ENCODE measurements at regions not wholly inside any gene's neighbourhood (a gene's known extent, or its start where the extent isn't known, plus 50 kb on each side); places are given as distances from the start of the nearest gene placed in this dataset.
"Not testable (repeated sequence)": the region's sequence is repeated elsewhere in the genome, so short reads cannot be mapped to it uniquely, and the experiment has no call there.

- DNase-seq (ENCODE audit: low spot score), result no peak
These were observed 268.4 kb downstream of the IGSF11 start for GRCh38 chr3:118766306-118766669.

- DNase-seq (ENCODE audit: low spot score), result no peak
These were observed 262.6 kb downstream of the IGSF11 start for GRCh38 chr3:118772036-118772435.

- DNase-seq (ENCODE audit: low spot score), result no peak
These were observed 262.1 kb downstream of the IGSF11 start for GRCh38 chr3:118772547-118773011.

GRCh38 chr3:118775021-118775420 lies 259.6 kb downstream of the IGSF11 start:
- no peak for DNase-seq (ENCODE audit: low spot score)

GRCh38 chr3:118778201-118778600 lies 256.4 kb downstream of the IGSF11 start:
- no peak for DNase-seq (ENCODE audit: low spot score)

- DNase-seq (ENCODE audit: low spot score), result no peak
These were observed 253.4 kb downstream of the IGSF11 start for GRCh38 chr3:118781232-118781631.

GRCh38 chr3:118781839-118782238 lies 252.8 kb downstream of the IGSF11 start:
- no peak for DNase-seq (ENCODE audit: low spot score)

- DNase-seq (ENCODE audit: low spot score), result no peak
These were observed 251.9 kb downstream of the IGSF11 start for GRCh38 chr3:118782755-118783202.

GRCh38 chr3:118785415-118785814 lies 249.2 kb downstream of the IGSF11 start:
- no peak for DNase-seq (ENCODE audit: low spot score)

- no peak for DNase-seq (ENCODE audit: low spot score)
These were observed 243.4 kb downstream of the IGSF11 start for GRCh38 chr3:118791246-118791645.

- DNase-seq (ENCODE audit: low spot score), result no peak
These were observed 242.5 kb downstream of the IGSF11 start for GRCh38 chr3:118792191-118792590.

GRCh38 chr3:118793176-118793575 lies 241.5 kb downstream of the IGSF11 start:
- no peak for DNase-seq (ENCODE audit: low spot score)

- no peak for DNase-seq (ENCODE audit: low spot score)
These were observed 235.3 kb downstream of the IGSF11 start for GRCh38 chr3:118799303-118799702.

- no peak for DNase-seq (ENCODE audit: low spot score)
These were observed 232.7 kb downstream of the IGSF11 start for GRCh38 chr3:118801899-118802298.

GRCh38 chr3:118802325-118803095 lies 232.1 kb downstream of the IGSF11 start:
- DNase-seq (ENCODE audit: low spot score), result no peak

- no peak for DNase-seq (ENCODE audit: low spot score)
These were observed 231.6 kb downstream of the IGSF11 start for GRCh38 chr3:118803096-118803476.

GRCh38 chr3:118805007-118805406 lies 229.6 kb downstream of the IGSF11 start:
- no peak for DNase-seq (ENCODE audit: low spot score)

GRCh38 chr3:118806423-118806822 lies 228.2 kb downstream of the IGSF11 start:
- DNase-seq (ENCODE audit: low spot score), result no peak

GRCh38 chr3:118807349-118807748 lies 227.3 kb downstream of the IGSF11 start:
- not testable (repeated sequence) for DNase-seq (ENCODE audit: low spot score)

- DNase-seq (ENCODE audit: low spot score), result no peak
These were observed 225.9 kb downstream of the IGSF11 start for GRCh38 chr3:118808723-118809122.

GRCh38 chr3:118809696-118810498 lies 224.7 kb downstream of the IGSF11 start:
- no peak for DNase-seq (ENCODE audit: low spot score)

- no peak for DNase-seq (ENCODE audit: low spot score)
These were observed 224.1 kb downstream of the IGSF11 start for GRCh38 chr3:118810499-118811035.

GRCh38 chr3:118811236-118811732 lies 223.4 kb downstream of the IGSF11 start:
- DNase-seq (ENCODE audit: low spot score), result no peak
